Hematopoietic multipotent progenitor cell treated with erythropoietin and hydrocortisone succinate and interleukin-3 and kit ligand, for 4 days (in vitro differentiated cells): ENCODE measurements at regions not wholly inside any gene's neighbourhood (a gene's known extent, or its start where the extent isn't known, plus 50 kb on each side); places are given as distances from the start of the nearest gene placed in this dataset.
"Not testable (repeated sequence)": the region's sequence is repeated elsewhere in the genome, so short reads cannot be mapped to it uniquely, and the experiment has no call there.

Experiments
- DNase-seq: peaks from one replicate; pipeline ENCODE4 v3.0.0-alpha.2; 2015

DNA sequence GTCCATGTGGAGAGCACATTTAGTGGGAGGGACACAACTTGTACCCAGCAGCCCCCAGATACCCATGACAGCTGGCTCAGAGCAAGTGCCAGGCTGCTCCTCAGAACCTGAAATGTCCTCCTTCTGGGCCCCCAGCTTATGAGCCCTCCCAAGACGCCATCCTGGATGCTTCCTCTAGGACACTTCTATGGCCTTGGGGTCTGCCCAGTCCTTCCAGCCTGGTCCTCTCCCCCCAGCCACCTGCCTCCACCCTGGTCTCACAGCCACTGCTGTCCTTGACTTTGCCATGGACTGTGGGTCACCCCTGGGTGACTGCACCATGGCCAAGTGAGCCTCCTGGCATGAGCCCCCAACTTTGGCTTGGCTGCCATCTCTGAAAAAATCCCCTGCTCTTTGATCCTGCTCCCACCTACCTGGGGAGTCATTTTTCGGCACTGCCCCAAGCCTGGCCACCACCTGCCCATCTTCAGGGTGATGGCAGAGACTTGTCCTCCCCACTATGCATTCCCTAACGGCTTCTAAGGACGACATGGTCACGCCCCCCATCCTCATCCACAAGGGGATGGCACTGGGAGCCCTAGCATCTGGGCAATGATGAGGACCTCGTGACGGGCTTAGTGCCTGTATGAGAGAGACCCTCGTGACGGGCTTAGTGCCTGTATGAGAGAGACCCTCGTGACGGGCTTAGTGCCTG is 323.7 kb downstream of the TMEM121 start:
- DNase-seq, result no peak

DNA sequence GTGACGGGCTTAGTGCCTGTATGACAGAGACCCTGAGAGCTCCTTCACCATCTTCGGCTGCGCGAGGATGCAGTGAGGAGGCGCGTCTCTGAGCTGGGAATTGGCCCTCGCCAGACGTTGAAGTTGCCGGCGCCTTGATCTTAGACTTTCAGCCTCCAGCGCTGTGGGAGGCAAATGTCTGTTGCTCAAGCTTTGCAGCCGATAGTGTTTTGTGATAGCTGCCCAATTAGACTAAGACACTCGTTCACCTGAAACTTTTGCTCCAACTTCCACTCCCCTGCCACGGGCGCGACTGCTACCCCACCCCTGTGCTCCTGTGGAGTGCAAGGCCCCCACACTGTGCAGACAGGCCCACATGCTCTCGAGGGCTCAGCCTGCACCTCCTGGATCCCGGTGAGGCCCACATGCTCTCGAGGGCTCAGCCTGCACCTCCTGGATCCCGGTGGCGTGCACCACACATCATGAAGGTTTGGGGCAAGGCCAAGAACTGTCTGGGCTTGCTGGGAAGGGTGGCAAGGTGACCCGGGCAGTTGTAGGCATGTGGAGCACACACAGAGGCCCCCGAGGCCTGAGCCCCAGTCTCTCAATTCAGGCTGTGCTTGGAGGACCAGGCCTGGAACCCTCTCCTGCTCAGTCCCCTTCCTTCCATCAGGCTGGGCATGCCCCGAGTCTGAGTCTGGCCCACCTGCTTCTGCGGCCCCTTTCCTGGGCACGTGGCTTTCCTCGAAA is 324.6 kb downstream of the TMEM121 start:
- DNase-seq, result no peak

DNA sequence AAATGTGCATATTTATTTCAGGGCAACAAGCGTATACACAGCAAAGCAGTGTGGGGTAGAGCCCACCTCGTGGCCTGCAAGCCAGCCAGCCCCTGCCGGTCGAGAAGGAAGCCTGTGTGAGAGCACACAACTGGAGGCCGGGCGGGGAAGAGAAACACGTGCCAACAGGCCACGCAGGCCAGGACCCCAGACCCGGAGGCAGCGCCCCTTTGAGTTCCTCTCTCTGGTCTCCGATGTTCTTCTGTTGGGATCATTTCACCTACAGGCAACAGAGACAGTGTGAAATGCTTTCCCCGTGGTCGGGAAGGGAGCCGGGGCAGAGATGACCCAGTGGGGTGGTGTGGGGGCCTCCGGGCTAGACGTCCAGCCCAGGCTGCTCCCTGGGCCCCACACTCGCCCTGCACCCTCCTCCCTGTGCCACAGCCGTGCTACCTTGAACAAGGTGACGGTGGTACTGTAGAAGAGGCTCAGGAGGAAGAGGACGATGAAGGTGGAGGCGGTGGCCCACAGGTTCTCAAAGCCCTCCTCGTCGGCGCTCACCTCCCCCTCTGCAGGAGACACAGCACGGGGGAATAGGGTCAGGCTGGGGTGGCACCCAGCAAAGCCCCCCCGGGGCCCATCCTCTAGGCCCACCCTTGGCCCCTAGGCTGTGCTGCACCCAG is 325.5 kb downstream of the TMEM121 start:
- no peak for DNase-seq

DNA sequence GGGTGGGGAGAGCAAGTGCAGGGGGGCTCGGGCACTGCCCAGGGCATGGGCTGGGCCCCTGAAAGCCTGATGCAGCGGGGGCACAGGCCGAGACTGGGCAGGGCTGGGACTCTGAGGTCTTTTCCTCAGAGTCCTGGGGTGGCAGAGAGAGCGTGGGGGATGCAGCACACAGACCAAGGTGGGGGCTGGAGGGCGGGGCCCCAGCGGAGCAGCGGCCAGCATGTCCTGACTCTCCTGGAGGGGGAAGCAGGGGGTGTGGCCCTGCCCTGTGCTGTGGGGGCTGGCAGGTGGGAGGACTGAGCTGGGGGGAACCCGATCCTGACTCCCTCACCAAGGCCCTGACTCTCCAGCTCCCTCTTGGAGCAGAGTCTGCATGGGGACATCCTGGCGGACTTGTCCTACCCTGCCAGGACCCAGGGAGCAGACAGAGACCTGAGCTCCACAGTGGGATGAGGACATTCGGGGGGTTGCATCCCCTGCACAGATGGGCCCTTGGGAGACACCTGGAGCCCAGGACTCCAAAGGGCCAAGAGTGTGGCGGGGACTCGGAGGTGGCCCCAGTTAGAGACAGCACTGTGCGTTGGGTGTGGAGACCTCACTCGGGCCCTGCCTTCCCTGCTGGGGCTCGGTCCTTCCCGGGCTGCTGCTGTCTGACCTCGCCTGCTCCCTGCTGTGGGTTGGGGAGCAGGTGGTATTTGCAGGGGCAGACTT is 326.1 kb downstream of the TMEM121 start:
- no peak for DNase-seq

DNA sequence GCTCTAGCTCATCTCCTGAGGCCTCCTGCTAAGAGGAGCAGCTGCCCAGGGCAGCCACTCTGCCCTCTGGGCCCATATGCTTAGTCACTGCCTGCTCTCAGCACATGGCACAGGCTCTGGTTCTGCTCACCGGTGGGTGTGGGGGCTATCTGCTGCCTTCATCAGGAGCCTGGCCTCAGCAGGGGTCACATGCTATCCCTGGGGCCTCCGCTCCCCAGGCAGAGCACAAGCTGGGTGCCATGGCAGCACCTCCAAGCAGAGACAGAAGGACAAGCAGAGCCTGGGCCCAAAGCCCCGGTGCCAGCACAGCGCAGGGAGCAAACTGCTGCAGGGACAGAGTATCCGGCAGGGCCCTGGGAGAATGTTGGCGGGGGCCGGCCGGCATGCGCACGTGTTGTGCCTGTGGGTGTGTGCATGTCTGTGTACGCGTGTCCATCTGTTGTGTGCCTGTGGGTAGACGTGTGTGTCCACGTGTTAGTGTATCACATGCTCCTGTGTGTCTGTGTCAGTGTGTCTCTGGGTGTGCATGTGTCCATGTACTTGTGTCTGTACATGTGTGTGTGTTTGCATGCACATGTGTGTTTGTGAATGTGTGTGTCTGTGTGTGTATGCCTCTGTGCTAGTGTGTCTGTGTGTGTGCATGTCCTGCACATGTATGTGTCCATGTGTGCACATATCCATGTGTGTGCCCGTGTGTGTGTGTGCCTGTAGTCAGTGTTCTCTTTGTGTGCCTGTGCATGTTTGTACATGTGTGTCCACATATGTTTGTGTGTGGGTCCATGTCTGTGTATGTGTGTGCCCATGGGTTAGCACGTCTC is 326.9 kb downstream of the TMEM121 start:
- peak; percentile 75 for DNase-seq

DNA sequence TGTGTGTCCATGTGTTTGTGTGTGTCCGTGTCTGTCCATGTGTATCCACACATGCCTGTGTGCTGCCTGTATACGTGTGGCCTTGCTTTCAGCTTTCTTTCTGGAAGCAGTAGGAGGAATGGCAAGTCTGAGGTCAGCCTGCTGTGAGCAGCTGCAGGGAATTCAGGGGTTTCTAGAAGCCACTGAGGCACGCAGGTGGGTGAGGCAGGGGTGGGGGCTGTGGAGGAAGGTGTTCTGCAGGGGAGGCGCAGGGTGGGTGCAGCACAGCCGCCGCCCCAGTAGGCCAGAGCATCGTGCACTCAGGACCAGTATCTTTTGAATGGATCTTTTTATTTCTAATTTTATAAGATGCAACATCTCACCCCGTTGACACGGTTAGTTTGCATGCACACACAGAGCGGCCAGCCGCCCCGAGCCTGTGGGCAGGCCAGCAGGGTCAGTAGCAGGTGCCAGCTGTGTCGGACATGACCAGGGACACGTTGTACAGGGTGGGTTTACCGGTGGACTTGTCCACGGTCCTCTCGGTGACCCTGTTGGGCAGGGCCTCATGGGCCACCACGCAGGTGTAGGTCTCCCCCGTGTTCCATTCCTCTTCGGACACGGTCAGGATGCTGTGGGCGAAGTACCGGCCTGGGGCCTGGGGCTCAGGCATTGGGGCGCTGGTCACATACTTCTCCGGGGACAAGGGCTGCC is 327.7 kb downstream of the TMEM121 start:
- no peak for DNase-seq

DNA sequence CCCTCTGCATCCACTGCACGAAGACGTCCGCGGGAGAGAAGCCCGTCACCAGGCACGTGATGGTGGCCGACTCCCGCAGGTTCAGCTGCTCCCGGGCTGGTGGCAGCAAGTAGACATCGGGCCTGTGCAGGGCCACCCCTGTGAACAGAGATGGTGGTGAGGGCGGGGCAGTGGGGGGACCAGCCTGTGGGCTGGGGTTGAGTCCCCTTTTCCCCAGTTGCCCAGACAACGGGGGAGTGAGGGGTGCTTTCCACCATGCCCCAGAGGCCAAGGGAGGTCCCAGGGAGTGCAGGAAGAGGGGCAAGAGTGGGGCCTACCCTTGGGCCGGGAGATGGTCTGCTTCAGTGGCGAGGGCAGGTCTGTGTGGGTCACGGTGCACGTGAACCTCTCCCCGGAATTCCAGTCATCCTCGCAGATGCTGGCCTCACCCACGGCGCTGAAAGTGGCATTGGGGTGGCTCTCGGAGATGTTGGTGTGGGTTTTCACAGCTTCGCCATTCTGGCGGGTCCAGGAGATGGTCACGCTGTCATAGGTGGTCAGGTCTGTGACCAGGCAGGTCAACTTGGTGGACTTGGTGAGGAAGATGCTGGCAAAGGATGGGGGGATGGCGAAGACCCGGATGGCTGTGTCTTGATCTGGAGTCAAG is 328.3 kb downstream of the TMEM121 start:
- DNase-seq, result no peak

DNA sequence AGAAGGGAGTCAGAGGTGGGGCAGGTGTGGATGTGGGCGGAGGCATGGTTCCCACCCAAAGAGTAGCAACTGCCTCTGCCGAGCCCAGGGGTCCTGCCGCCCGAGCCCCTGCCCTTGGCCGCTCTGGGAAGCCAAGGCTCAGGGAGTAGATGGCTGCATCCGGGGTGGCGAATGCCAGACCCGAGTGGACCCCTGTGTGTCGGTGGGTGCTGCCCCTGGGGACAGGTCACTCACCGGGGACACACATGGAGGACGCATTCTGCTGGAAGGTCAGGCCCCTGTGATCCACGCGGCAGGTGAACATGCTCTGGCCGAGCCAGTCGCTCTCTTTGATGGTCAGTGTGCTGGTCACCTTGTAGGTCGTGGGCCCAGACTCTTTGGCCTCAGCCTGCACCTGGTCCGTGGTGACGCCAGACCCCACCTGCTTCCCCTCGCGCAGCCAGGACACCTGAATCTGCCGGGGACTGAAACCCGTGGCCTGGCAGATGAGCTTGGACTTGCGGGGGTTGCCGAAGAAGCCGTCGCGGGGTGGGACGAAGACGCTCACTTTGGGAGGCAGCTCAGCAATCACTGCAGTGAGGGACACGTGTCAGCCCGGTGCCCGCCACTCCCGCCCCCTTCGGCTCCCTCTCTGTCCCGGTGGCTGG is 329.0 kb downstream of the TMEM121 start:
- no peak for DNase-seq

DNA sequence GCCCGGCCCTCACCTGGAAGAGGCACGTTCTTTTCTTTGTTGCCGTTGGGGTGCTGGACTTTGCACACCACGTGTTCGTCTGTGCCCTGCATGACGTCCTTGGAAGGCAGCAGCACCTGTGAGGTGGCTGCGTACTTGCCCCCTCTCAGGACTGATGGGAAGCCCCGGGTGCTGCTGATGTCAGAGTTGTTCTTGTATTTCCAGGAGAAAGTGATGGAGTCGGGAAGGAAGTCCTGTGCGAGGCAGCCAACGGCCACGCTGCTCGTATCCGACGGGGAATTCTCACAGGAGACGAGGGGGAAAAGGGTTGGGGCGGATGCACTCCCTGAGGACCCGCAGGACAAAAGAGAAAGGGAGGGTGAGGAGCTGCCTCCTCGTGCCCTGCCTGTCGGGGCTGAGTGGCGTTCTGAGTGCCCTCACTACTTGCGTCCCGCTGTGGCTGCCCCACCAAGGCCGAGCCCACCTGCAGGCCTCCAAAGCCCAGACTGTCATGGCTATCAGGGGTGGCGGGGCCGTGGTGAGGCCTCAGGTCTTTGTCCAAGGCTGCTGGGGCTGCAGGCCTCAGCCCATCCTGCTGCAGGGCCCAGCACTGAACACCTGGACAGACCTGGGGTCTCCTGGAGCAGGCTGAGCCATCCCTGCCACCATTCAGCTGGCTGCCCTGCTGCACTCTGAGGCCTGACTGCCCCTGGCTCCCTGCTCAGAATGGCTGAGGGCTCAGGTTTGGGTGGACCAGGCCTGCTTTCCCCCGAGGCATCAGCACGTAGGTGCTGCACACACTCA is 329.7 kb downstream of the TMEM121 start:
- no peak for DNase-seq

DNA sequence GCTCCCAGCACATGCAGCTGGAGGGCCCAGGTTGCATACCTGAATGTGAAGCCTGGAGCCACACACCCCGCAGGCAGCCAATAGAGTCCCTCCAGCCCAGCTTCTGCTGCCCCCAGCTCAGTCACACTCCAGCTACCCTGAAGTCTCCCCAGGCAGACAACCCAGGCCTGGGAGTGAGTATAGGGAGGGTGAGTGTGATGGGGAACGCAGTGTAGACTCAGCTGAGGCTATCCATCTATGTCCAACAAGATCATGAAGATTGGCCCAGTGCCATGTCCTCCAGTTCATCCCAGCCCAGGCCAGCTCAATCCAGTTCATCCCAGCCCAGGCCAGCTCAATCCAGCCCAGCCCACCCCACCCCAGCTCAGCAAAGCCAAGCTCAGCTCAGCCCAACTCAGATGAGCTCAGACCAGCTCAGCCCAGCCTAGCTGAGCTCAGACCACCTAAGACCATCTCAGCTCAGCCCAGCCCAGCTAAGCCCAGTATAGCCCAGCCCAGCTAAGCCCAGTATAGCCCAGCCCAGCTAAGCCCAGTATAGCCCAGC is 330.4 kb downstream of the TMEM121 start:
- peak; percentile 47 for DNase-seq

DNA sequence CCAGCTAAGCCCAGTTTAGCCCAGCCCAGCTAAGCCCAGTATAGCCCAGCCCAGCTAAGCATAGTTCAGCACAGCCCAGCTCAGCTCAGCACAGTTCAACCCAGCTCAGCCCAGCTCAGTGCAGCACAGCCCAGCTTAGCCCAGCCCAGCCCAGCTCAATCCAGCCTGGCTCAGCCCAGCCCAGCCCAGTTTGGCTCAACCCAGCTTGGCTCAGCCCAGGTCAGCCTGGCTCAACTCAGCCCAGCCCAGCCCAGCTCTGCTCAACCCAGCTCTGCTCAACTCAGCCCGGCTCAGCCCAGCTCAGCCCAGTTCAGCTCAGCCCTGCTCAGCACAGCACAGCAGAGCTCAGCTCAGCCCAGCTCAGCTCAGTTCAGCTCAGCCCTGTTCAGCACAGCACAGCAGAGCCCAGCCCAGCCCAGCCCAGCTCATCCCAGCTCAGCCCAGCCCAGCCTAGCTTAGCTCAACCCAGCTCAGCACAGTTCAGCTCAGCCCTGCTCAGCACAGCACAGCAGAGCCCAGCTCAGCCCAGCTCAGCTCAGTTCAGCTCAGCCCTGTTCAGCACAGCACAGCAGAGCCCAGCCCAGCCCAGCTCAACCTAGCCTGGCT is 330.9 kb downstream of the TMEM121 start:
- peak; percentile 64 for DNase-seq

DNA sequence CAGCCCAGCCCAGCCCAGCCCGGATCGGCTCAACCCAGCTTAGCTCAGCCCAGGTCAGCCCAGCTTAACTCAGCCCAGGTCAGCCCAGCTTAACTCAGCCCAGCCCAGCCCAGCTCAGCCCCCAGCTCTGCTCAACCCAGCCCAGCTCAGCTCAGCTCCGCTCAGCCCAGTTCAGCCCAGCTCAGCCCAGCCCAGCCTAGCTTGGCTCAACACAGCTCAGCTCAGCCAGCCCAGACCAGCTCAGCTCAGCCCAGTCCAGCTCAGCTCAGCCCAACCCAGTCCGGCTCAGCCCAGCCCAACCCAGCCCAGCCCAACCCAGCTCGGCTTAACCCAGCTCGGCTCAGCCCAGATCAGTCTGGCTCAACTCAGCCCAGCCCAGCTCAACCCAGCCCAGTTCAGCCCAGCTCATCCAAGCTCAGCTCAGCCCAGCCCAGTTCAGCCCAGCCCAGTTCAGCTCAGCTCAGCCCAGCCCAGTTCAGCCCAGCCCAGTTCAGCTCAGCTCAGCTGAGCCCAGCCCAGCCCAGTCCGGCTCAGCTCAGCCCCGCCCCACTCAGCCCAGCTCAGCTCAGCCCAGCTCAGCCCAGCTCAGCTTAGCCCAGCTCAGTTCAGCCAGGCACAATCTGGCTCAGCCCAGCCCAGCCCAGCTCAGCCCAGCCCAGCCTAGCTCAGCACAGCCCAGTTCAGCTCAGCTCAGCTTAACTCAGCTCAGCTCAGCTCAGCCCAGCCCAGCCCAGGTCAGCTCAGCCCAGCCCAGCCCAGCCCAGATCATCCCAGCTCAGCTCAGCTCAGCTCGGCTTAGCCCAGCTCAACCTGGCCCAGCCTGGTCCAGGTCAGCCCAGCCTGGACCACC is 331.7 kb downstream of the TMEM121 start:
- DNase-seq, result peak; percentile 84

DNA sequence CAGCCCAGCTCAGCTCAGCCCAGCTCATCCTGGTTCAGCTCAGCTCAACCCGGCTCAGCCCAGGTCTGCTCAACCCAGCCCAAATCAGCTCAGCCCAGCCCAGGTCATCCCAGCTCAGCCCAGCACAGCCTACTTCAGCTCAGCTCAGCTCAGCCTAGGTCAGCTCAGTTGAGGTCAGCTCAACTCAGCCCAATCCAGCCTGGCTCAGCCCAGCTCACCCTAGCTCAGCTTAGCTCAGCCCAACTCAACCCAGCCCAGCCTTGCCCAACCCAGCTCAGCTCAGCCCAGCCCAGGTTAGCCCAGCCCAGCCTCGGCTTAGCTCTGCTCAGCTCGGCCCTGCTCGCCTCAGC is 332.3 kb downstream of the TMEM121 start:
- DNase-seq, result peak; percentile 57

DNA sequence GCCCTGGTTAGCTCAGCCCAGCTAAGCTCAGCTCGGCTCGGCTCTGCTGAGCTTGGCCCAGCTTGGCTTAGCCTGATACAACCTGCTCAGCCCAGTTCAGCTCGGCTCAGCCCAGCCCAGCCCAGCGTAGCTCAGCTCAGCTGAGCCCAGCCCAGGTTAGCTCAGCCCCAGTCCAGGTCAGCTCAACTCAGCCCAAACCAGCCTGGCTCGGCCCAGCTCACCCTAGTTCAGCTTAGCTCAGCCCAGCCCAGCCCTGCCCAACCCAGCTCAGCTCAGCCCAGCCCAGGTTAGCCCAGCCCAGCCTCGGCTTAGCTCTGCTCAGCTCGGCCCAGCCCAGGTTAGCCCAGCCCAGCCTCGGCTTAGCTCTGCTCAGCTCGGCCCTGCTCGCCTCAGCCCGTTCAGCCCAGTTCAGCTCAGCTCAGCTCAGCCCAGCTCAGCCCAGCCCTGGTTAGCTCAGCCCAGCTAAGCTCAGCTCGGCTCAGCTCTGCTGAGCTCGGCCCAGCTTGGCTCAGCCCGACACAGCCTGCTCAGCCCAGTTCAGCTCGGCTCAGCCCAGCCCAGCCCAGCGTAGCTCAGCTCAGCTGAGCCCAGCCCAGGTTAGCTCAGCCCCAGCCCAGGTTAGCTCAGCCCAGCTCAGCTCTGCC is 332.8 kb downstream of the TMEM121 start:
- not testable (repeated sequence) for DNase-seq

DNA sequence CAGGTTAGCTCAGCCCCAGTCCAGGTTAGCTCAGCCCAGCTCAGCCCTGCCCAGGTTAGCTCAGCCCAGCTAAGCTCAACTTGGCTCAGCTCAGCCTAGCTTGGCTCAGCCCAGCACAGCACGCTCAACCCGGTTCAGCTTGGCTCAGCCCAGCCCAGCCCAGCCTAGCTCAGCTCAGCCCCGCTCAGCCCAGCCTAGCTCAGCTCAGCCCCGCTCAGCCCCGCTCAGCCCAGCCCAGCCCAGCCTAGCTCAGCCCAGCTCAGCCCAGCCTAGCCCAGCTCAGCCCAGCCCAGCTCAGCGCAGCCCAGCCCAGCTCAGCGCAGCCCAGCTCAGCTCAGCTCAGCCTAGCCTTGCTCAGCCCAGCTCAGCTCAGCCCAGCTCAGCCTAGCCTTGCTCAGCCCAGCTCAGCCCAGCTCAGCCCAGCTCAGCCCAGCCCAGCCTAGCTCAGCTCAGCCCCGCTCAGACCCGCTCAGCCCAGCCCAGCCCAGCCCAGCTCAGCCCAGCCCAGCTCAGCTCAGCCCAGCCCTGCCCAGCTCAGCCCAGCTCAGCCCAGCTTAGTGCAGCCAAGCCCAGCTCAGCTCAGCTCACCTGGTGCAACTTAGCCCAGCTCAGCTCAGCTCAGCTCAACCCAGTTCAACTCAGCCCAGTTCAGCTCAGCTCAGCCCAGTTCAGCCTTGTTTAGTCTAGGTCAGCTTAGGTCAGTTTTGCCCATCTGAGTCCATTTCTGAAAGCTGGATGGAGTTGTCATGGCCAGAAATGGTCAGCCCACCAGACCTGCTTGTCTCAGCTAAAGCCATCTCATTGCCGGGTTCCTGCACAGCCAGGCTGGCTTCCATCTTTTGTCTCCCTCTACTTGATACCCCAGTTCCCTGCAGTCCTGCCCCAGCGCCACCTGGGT is 333.6 kb downstream of the TMEM121 start:
- DNase-seq, result peak; percentile 73
